ENCODE measurements at regions not wholly inside any gene's neighbourhood (a gene's known extent, or its start where the extent isn't known, plus 50 kb on each side); places are given as distances from the start of the nearest gene placed in this dataset.

- no peak overlapping the region for H3K27ac ChIP-seq (ENCODE audit: low read length)
- no peak overlapping the region for H3K4me3 ChIP-seq (ENCODE audit: low read length)
- H3K79me2 ChIP-seq (replicated peaks; ENCODE audit: insufficient read depth, low read length), result no peaks in the 10 kb centered on the region
- no peak overlapping the region for H3K4me2 ChIP-seq (ENCODE audit: low read length)
- H3F3A ChIP-seq (ENCODE audit: insufficient read depth, low read length, poor library complexity, severe bottlenecking), result no peaks in the 10 kb centered on the region
- no peaks in the 10 kb centered on the region for H3K9me3 ChIP-seq (ENCODE audit: low read length)
- H3K9me2 ChIP-seq (ENCODE audit: insufficient read depth, low read length), result no peaks in the 10 kb centered on the region
- no peak overlapping the region for H2AFZ ChIP-seq (ENCODE audit: low read depth, low read length)
- no peaks in the 10 kb centered on the region for H3K36me3 ChIP-seq (ENCODE audit: insufficient read depth, low read length)
- no peaks in the 10 kb centered on the region for H3K27me3 ChIP-seq (ENCODE audit: insufficient read depth, low read depth, low read length)
- H4K20me1 ChIP-seq (ENCODE audit: insufficient read depth), result no peaks in the 10 kb centered on the region
- TF ChIP-seq SMC3 (conservative IDR thresholded peaks at IDR 0.05; ENCODE audit: poor library complexity) (no peak), RAD21 (conservative IDR thresholded peaks at IDR 0.05) (no peak), REST (IDR thresholded peaks at IDR 0.05; ENCODE audit: borderline replicate concordance) (no peak), TAF1 (IDR thresholded peaks at IDR 0.05; ENCODE audit: low read depth) (no peak), EZH2 (IDR thresholded peaks at IDR 0.05; ENCODE audit: borderline replicate concordance, insufficient read depth, low read length, poor library complexity, severe bottlenecking) (no peak), EP300 (conservative IDR thresholded peaks at IDR 0.05; ENCODE audit: poor library complexity, severe bottlenecking) (no peak), MXI1 (conservative IDR thresholded peaks at IDR 0.05; ENCODE audit: poor library complexity, severe bottlenecking) (no peak), CTCF (IDR thresholded peaks at IDR 0.05; ENCODE audit: poor library complexity, severe bottlenecking) (no peak), POLR2AphosphoS5 (IDR thresholded peaks at IDR 0.05) (no peak)
- H3K9ac ChIP-seq (ENCODE audit: low read length), result no peak overlapping the region
Observed at GRCh38 chr14:59015482-59015881, 173.0 kb upstream of the DAAM1 start.

- no peaks in the 10 kb centered on the region for H3K36me3 ChIP-seq (ENCODE audit: insufficient read depth, low read length)
- H3K4me2 ChIP-seq (ENCODE audit: low read length), result no peak overlapping the region
- no peaks in the 10 kb centered on the region for H3F3A ChIP-seq (ENCODE audit: insufficient read depth, low read length, poor library complexity, severe bottlenecking)
- no peaks in the 10 kb centered on the region for H4K20me1 ChIP-seq (ENCODE audit: insufficient read depth)
- no peaks in the 10 kb centered on the region for H3K27me3 ChIP-seq (ENCODE audit: insufficient read depth, low read depth, low read length)
- H3K9ac ChIP-seq (ENCODE audit: low read length), result no peak overlapping the region
- no peaks in the 10 kb centered on the region for H3K79me2 ChIP-seq (replicated peaks; ENCODE audit: insufficient read depth, low read length)
- TF ChIP-seq CTCF (IDR thresholded peaks at IDR 0.05; ENCODE audit: poor library complexity, severe bottlenecking) (no peak), EZH2 (IDR thresholded peaks at IDR 0.05; ENCODE audit: borderline replicate concordance, insufficient read depth, low read length, poor library complexity, severe bottlenecking) (no peak), RAD21 (conservative IDR thresholded peaks at IDR 0.05) (no peak), EP300 (conservative IDR thresholded peaks at IDR 0.05; ENCODE audit: poor library complexity, severe bottlenecking) (no peak), REST (IDR thresholded peaks at IDR 0.05; ENCODE audit: borderline replicate concordance) (no peak), SMC3 (conservative IDR thresholded peaks at IDR 0.05; ENCODE audit: poor library complexity) (no peak)
- no peak overlapping the region for H2AFZ ChIP-seq (ENCODE audit: low read depth, low read length)
- H3K9me3 ChIP-seq (ENCODE audit: low read length), result no peaks in the 10 kb centered on the region
- H3K9me2 ChIP-seq (ENCODE audit: insufficient read depth, low read length), result no peaks in the 10 kb centered on the region
- H3K4me3 ChIP-seq (ENCODE audit: low read length), result no peak overlapping the region
- no peak overlapping the region for H3K27ac ChIP-seq (ENCODE audit: low read length)
Observed at GRCh38 chr14:59017285-59017965, 171.0 kb upstream of the DAAM1 start.
